Mucosa of gallbladder (tissue), 1 donor: ENCODE measurements at regions not wholly inside any gene's neighbourhood (a gene's known extent, or its start where the extent isn't known, plus 50 kb on each side); places are given as distances from the start of the nearest gene placed in this dataset.
"Not testable (repeated sequence)": the region's sequence is repeated elsewhere in the genome, so short reads cannot be mapped to it uniquely, and the experiment has no call there.

ENCODE experiments used
- DNase-seq: peaks from one replicate; pipeline ENCODE4 v3.0.0-alpha.2; 2020; ENCODE audit warnings: low spot score
- donor health status: DM: no; HTN: no; CAD: no.

DNA sequence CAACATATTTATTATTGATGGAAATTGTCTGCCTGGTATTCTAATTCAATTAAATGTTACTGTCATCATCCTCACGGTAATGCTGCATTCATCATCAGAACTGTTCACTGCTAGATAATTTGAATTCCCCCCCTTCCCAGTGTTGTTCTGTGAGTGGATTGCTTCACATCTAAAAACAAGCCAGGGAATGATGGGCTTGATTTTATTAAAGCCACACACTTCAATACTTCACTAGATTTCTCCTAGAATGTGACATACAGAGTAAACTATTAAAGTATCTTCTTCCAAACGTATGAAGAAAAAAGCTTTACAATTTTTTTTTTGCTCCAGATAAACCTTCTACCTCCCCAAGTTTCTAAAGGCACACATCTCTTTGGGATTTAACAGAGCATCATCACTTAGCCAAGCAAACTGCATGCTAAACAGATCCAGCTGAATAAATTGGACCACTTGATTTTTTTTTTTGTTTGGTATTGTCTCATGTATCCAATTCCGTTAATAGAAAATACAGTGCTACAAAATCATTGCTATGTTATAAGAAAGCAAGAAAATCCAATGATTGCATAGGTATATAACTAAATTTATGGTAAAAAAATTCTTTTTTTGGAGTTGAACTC is 692.4 kb downstream of the MTRR start:
- no peak for DNase-seq

DNA sequence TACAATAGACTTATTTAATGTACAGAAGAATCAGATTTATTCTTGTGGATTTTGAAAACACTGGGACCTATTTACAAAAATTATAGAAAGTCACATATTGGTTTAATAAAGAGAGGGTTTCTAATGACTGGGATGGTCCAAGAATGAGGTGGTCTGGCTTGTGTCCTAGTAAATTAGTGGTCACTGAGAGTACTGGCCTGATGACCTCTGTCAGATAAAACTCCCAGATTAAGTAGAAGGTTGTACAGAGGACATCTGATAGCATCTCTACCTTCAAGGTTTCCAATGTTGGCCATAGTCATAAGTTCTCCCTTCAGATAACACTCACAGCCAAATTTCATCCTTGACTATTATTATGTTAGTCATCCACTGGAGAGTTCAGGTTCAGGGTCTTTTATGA is 692.9 kb downstream of the MTRR start:
- no peak for DNase-seq

DNA sequence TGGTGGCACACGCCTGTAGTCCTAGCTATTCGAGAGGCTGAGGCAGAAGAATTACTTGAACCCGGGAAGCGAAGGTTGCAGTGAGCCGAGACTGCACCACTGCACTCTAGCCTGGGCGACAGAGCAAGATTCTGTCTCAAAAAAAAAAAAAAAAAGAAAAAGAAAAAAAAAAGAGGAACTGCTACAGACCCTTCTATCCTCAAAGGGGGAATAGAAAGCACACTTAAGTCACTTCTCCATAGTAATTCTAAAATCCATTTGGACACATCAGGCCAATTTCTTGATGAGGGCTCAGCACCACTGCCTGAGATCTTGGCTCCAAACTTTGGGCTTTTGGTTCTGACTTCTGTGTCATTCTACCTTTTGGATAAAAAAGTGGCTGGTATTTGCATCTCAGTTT is 694.6 kb downstream of the MTRR start:
- DNase-seq = not testable (repeated sequence)

DNA sequence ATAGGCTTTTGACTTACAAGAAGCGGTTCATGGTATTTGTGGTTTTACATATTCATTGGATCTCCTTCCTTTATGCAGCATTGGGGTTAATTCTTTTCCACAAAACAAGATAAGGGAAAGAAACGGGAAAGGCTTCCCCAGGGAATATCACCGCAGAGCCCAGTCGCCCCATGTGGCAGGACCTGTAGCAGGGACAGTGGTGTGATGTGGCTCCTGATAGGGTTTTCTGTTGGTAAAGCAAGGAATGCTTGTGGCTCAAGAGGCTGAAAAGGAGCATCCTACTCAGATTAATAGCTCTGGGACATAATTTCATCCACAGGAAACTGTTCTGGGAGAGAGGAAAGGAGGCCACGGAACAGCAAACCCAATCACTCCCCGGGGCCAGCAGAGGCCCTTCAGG is 699.9 kb downstream of the MTRR start:
- DNase-seq = no peak

DNA sequence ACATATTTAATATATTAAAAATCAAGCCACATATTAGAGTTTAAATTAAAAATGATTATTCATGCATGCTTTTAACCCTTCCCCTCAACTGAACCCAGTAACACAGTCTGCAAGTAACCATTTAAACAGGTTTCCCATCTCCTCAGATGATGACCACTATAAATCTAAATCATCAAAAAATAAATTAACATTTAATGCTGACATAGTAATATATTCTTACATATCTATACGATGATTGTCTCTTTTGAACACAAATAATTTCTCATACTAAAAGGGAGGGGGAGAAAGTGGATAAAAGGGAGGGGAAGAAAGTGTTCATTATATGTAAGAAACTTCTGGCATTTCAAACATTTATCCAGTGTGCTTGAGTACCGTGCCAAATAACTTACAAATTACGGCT is 701.6 kb downstream of the MTRR start:
- no peak for DNase-seq

DNA sequence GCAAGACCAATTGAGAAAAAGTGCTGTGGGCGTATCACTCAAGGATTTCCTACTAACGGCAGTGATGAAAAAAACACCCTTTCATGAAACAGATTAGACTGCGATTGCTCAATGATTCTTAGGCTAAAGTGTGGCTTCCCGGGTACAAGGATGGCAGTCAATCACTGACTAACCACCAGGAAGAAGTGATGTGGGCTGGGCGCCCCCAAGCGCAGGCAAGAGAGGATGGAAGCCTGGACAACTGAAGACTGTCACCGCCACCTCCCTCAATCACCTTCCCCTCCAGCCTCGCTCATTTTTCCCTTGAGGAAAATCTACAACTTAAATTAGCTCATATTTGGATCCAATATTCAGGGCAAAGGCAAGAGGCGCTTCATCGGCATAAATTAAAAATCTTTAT is 707.2 kb downstream of the MTRR start:
- DNase-seq = no peak

DNA sequence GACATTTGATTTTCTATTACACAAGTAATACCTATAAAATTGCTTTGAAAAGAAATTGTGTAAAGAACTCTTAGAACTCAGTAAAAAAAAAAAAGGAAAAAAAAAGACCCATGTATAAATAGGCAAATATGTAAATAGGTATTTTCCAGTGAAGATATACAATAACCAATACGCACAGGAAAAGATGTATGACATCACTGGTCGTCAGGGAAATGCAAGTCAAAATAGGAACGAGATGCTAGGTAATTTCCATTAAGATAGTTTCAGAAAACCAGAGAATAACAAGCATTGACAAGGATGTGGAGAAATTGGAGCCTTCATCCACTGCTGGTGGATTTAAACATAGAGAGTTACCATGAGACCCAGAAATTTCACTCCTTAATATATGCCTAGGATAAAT is 708.8 kb downstream of the MTRR start:
- DNase-seq = no peak

DNA sequence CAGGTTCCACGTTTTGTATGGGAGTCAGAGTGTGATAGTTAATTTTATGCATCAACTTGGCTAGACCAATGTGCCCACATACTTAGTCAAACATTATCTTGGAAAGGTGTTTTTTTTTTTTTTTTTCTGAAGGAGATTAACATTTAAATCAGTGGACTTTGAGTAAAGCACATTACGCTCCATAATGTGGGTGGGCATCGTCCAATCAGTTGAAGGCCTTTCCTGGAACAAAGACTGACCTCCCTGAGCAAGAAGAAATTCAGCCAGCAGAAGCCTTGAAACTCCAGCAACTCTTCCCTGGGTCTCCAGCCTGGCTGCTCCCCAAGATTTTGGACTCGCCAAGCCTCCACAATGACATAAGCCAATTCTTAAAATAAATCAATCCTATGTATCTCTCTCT is 711.4 kb downstream of the MTRR start:
- DNase-seq = no peak

DNA sequence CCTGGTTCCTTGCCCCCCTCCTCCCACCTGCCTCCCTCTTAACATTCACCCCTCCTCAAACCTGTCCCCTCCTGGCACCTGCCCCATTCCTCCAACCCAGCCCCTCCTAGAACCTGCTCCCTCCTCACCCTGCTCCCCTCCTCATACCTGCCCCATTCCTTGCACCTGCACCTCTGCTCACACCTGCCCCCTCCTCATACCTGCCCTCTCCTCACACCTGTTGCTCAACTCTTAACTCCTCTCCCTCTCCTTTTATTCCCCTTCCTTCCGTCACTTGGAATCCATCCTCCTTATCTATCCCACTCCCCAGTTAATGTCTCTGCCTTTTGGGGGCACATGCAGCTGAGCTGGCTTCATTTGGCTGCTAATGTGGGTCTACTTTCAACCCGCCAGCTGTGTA is 712.1 kb downstream of the MTRR start:
- DNase-seq = no peak

DNA sequence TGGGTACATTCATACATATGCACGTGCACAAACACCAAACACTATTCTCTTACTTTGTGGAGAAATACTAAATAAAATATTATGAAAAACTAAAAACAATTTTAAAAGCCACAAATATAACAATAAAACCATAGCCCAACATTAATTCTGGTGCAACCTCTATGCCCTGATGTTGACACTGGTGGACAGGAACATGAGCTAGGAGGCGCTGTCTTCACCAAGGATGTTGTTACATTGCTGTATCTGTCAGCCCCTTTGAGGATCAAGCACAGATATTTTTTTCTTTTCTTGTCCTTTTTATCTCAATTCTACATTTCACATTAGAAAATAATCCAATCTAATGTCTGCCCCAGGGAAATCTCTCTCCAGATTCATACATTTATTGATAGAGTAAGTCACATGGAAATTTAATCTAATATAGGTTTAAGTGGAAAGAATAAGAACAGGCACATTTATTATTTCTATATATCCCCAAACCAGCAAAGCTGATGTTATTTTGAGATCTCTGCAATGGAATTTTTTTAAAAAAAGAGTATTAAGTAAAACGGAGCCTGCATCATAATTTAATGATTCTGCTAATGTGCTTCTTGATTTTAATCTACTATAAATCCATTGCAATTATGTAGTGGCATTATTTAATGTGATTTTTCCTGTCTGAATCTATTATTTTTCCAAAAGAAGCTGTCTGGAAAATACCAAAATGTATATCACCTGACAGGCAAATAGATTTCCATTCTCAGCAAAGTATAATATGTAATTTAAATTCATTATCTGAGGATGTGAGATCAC is 716.5 kb downstream of the MTRR start:
- no peak for DNase-seq

DNA sequence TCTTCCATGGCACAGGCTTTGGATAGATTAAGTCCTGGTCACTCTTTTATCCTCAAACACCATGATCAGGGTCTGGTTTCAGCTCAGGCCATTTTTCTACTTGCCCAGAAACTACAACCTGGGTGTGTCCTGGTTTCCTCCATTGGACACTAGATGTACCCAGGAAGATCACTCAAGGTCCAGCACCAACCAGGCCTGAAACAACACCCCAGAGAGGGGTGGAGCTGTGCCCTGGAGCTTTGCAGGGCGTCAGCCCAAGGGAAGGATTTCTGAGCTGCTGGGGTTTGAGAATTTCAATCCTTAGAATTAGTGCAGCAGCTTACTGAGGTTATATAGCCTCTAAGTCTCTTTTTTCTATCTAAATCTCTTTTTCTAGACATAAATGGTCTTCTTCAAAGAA is 722.0 kb downstream of the MTRR start:
- DNase-seq = no peak

DNA sequence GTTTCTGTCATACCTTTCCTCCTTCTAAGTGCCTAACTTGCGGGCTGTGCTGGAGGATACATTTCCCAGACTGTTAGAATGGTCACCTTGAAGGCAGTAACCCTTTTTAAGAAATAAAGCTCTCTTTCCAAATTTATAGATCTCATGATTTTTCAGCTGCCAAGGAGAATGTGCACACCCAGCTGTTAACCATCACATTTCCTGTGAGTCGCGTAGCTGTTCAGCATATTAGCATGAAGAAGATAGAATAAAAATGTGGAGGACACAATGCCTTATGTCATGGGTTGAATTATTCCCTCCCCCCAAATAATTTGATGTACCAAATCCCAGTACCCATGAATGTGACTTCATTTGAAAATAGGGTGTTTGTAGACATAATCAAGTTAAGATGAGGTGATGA is 729.4 kb downstream of the MTRR start:
- no peak for DNase-seq

DNA sequence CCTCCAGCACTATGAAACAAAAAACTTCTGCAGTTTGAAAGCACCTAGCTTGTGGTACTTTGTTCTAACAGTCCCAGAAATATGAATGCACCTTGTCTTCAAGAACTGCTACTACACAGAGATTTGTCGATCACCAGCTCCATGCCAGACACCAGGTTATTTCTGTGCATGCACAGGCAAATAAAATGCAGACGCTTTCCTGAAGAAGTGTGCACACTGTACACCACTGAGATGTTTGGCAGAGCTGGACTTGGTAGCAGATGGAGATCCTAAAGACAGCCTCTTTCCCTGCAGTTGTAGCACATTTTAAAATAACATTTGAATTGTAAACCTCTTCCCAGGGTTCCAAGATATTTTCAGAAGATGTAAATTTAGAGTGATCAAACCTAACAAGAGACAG is 730.0 kb downstream of the MTRR start:
- DNase-seq = no peak

DNA sequence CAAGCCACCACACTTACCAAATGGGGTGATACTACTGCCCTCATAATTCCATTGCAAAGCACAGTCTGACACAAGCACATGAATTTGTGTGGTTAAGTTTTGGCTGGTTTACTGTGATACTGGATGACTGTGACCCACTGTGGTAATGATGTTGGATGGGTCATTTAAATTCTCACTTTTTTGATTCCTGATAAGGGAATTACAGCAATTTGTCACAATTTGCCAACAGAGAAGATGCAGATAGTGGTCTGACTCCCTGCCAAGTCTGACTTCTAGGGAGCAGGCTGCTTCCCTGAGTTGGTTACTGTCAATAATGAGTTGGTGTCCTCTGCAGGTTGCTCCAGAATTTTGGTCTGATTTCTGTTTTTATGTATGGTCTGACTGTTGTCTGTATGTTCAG is 731.9 kb downstream of the MTRR start:
- DNase-seq = no peak

DNA sequence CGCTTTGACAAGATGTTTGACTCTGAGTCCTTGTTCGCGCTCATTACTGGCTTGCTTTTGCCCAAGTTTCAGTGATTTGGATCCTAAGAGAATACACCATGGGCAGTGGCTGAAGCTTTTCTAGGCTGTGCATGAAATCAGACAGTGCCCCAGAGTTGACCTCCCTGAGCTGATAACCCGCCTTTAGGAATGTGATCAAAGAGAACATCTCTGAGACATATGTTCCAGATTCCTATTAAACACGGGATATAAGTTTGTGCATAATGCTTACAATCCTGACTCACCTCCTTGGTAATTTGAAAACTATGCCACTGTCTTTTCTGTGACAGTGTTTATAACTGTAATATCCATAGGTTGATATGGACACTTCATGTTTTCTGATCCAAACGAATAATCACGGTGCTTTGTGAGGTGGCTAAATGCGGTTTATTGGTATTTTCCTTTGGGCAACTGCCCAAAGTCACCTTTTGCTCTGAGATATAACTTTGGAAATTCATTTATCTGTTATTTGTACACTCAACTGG is 732.9 kb downstream of the MTRR start:
- no peak for DNase-seq

DNA sequence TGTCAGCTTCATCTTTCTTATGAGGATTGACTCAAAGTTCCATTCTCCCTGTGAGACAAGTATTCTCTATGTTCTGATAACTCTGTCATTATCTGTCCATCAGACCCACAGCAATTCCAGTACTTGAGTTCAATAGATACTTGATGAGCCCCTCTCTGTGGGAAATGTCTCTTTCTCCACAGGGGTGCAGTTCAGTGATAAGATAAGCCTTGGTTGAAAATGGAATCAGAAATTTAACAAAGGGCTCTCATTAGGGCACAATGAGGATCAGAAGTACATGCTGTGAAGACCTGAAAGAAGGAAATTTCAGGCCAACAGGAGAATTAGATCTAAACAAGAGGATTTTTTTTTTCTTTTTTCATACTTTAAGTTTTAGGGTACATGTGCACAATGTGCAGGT is 737.3 kb downstream of the MTRR start:
- no peak for DNase-seq

DNA sequence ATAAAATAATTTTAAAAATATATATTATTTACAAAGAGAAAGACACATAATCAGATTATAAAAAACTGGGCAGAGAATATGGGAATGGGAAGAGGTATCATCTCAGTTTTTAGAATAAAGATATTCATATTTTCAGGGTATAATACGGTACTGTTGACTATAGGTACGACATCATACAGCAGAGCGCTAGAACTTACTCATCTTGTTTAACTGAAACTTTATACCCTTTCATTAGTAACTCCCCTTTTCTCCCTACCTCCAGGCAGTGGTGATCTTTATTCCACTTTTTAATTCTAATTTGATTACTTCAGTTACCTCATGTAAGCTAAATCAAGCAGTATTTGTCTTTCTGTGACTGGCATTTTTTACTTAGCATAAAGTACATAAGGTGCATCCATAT is 742.1 kb downstream of the MTRR start:
- no peak for DNase-seq

DNA sequence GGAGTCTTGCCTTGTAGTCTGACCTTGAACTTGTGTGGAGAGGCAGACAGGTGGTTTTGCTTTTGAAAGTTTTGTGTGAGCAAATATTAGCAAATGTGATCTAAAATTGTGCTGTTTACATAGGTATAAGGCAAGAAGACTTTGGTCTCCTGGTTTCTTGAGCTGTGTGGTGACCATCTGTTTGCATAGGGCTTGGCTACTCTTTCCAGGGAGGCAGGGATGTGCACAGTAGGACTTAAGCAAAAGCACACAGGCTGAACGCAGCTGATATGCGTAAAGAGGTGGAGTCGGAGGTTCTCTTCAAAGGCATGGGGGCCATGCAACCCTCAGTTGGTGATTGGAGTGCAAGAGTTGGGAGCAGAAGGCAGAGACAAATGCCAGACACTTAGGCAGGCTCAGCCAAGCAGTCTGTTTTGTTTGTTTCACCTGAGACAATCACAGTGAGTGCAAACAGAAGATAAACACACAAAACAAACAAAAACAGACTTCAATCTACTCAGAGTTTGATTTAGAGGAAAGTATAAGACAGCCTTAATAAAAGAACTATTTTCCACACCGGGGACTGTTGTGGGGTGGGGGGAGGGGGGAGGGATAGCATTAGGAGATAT is 744.2 kb downstream of the MTRR start:
- DNase-seq = no peak

DNA sequence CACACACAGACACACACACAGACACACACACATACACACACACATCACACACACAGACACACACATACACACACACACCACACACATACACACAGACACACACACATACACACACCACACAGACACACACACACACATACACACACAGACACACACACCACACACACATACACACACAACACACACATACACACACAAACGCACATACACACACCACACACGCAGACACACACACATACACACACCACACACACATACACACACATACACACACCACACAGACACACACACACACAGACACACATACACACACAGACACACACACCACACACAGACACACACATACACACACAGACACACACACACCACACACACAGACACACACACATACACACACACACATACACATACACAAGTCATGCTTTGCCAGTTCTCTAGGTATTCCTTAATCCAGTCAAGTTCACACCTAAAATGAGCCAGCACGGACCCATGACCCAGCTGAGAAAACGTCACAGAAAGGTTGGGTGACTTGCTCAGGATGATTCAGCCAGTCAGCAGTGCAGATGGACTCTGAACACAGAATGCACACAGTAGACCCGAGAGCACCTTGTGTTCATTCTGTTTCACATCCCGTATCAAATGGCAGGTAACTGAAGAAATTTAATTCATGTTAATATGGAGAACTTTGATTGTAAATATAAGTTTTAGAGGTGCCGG is 746.4 kb downstream of the MTRR start:
- no peak for DNase-seq

DNA sequence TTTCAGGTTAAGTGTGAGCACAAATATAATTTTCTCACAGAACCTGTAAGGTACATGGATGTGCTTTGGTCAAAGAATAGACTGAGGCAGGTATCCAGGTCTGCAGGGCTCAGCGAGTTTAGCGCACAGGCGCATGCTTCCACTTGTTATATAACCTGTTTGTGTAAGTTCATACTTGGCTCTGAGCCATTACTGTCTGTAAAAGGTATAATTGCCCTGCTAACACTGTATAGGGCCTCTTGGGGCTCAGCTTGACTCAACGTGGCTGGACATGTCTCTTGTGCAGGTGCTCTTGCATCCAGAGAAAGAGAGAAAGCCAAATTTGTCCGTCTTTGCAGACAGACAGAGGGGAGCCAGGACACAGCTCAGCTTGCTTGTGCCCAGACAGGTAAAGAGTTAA is 759.6 kb downstream of the MTRR start:
- DNase-seq = no peak

DNA sequence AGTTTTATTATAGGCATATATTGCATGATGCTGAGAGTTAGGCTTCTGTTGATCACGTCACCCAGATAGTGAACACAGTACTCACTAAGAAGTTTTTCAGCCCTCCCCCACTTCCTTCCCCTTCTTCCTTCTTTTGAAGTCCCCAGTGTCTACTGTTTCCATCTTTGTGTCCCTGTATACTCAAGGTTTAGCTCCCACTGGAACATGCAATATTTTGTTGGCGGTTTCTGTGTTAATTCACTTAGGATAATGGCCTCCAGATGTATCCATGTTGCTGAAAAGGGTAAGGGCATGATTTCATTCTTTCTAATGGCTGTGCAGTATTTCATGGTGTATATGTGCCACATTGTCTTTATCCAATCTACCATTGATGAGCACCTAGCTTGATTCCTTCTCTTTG is 764.3 kb downstream of the MTRR start:
- no peak for DNase-seq

DNA sequence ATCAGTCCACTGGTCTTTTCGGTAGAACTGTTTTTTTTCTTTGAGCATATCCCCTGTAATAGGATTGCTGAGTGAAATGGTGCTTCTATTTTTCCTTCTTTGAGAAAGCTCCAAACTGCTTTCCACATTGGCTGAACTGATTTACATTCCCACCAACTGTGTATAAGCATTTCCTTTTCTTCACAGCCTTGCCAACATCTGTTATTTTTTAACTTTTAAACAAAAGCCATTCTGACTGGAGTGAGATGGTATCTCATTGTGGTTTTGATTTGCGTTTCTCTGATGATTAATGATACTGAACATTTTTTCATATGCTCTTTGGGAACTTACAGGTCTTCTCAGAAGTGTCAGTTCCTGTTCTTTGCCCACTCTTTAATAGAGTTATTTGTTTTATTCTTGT is 764.7 kb downstream of the MTRR start:
- DNase-seq = no peak

DNA sequence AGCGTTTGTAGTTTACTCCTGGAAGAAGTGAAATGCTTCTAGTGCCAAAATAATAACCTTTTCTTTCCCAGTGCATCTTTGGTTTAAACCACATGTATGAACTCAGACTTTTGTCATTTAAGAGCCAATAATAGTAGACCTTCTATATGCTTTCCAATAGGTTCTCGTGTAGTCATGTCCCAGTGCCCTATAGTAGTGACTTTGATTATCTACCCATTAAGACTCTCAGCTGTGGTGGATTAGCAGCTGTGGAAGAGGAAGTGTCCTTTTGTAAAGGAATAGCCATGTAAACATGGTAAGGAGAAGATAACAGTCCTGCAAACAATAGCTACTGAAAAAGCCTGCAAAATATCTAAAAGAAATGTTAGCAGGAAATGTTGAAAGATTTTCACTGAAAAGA is 765.3 kb downstream of the MTRR start:
- no peak for DNase-seq
